Activated T-cell treated with anti-CD3 and anti-CD28 coated beads, Interleukin-2, amount 50 U/mL, for 1 hour (primary cell): ENCODE measurements at regions not wholly inside any gene's neighbourhood (a gene's known extent, or its start where the extent isn't known, plus 50 kb on each side); places are given as distances from the start of the nearest gene placed in this dataset.

Experiments
- DNase-seq: peaks from one replicate; pipeline ENCODE4 v3.0.0-alpha.2; 2020

GRCh38 chr5:155434267-155434666 lies 420.7 kb downstream of the KIF4B start:
- DNase-seq, result no peak

GRCh38 chr5:155434681-155435080 lies 421.1 kb downstream of the KIF4B start:
- no peak for DNase-seq

- no peak for DNase-seq
Observed at GRCh38 chr5:155441849-155442248, 428.3 kb downstream of the KIF4B start.

GRCh38 chr5:155451106-155451505 lies 437.6 kb downstream of the KIF4B start:
- DNase-seq, result no peak

DNA sequence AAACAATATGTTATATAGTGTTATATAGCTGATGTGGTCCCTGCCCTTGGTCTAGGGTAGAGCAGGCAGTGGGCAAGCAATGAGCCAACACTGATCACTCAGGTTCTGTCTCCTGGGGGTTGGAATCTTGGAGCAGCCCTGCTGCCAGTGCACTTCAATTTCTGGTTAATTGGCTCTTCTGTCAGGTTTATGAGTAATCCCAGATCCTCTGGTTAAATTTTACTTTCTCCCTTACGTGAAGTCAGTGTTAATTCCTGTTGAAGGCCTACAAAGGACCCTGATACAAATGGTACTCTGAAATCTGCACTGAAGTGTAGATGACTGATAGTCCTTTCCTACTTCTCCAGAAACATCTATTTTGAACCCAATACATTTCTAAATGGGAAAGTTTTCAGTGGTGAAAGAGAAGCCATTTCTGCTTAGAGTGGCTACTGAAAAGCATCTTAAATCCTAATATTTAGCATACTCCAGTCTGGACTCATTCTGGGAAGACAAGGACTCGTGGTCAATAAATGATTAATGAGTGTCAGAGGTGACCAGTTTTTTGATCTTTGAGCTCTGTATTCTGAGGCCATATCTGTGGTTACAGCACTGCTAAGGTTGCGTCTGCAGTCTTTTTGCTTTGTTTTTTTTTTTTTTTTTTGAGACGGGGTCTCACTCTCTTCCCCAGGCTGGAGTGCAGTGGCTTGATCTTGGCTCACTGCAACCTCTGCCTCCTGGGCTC lies 442.4 kb downstream of the KIF4B start:
- DNase-seq, result no peak

DNA sequence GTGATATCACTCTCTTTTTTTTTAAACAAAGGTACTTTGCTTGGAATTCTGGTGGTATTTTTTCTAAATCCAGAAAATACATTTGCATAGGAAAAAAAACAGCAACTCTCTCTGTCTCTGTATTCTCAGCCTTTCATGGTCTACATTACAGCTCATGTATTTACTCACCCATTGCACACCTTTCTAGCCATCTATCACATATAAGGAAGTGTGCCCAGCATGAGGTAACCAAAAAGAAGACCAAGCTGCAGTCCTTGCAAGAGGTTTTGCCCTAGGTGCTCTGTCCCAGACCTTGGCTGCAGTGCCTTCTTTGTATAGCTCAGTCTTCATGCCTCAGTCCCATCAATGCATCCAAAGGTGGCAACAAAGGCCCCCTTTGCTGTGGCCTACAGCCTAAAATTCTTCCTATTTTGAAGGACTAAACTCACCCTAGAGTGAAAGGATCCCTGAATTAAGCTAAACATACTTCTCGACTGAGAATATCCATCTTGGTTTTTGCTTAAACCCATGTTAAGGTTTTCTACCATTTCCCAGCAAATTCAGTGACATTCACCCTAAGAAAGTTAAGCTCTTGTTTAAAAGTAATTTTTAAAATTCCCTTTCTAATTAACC lies 446.4 kb downstream of the KIF4B start:
- no peak for DNase-seq

DNA sequence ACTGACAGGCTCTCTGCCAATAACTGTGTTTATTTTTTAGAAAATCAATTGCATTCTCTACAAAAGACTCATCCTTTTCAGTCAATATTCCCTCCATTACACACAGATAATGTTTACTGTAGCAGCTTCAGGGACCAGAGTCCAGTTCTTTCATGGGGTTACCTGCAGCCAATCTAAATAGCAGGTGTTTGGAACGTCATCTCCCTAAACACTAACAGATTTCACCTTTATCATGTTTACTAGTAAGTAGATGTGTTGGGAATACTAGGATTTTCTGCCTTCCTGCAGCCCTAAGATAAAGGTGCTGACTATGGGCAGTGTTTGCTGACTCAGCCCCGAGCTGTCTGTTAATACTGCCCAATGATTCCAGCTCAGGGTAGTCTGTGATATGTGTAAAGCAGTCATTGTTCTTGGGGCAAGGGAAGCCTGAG lies 447.0 kb downstream of the KIF4B start:
- DNase-seq, result no peak

DNA sequence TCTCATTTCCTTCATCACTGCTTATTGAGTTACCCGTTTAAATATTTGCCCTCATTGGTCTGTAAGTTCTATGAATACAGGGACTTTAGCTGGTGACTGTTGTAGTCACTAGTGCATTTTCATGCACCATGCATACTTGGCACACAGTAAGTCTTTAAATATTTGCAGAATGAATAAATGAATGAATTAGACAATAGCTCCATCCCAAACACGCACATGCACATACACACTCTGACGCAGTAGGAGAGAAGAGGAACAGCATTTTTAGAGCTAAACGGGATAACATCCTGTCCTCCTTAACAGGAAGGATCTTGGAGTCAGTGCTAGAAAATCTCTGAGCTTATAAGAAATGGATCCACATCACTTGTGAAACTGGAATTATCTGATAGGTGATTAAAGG lies 447.7 kb downstream of the KIF4B start:
- DNase-seq, result no peak

DNA sequence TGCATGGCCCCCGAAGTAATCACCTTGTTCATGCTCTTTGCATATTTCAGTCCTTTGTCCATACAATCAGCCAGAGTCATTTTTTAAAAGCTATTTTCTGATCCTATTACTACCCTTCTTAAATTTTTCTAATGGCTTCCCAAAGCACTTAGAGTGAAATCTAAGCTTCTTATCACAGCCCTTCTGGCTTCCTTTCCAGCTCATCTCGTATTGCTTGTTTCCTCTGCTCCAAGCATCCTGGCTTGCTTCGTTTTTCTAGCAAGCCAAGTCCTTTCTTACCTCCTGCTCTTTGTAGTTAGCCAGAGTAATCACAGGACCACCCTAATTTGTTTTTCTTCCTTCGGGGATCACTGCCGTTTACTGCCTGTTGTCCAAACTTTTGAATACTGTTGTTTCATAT lies 453.3 kb downstream of the KIF4B start:
- DNase-seq, result no peak

- no peak for DNase-seq
Observed at GRCh38 chr5:155471027-155471426, 457.5 kb downstream of the KIF4B start.

GRCh38 chr5:155472780-155473179 lies 459.2 kb downstream of the KIF4B start:
- DNase-seq, result no peak

DNA sequence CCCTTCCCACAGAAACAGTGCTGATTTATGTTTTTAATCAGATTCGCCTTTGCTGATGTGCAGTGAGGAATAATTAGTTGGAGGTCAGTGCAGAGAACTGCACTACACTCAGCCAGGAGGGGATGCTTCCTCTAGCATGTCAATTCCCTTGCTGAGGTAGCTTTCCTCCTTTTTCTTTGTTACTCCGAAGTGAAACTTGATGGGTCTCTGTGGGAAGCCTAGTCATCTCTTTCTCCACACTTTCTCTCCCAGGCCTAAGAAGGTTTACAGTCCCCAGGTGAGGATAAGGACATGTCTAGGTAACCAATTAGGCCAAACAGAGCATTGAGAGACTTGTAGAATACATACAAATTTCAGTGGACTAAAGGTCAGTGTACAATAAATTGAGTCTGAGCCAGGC lies 461.8 kb downstream of the KIF4B start:
- DNase-seq, result no peak

GRCh38 chr5:155480731-155481131 lies 467.2 kb downstream of the KIF4B start:
- no peak for DNase-seq

GRCh38 chr5:155481182-155481581 lies 467.6 kb downstream of the KIF4B start:
- no peak for DNase-seq

GRCh38 chr5:155482428-155482827 lies 468.9 kb downstream of the KIF4B start:
- DNase-seq, result no peak

GRCh38 chr5:155485386-155485785 lies 471.8 kb downstream of the KIF4B start:
- DNase-seq, result no peak

- no peak for DNase-seq
Observed at GRCh38 chr5:155489949-155490348, 476.4 kb downstream of the KIF4B start.

- DNase-seq, result no peak
Observed at GRCh38 chr5:155492191-155492590, 478.6 kb downstream of the KIF4B start.

DNA sequence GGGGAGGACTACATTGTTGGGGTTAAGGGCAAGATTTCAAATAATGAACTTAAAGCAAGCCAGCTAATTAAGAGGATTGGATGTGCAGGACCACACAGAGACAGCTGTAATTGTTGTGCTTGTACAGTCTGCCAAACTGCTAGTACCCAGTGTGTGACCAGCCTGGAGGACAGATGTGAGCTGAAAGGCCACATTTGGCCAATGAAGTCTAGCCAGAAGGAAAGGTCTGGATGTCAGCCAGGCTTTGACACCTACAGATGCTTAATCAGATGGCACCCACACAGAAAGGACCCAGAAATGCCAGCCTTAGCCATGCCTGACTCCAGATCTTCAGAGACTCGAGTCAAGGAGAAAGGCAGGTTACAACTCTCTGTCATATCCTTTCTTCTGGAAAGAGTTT lies 491.1 kb downstream of the KIF4B start:
- no peak for DNase-seq

- no peak for DNase-seq
Observed at GRCh38 chr5:155507363-155507762, 493.8 kb downstream of the KIF4B start.

DNA sequence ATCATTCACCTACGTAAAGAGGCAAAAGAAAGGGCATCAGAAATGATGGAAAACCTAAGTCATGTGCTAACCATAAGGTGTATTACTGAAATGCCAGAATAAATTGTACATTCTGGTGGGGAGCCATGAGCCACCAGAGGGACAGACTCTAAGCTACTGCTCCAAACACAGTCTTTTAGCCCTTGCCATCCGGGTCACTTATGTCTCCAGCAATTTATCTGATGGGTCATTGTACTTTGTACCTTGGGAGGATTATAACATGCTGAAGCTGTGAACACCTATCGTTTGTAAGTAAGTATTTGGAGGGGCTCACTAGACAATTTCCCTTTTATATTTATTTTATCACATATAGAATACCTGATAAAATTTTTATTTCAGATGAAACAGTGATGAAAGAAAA lies 495.1 kb downstream of the KIF4B start:
- DNase-seq, result no peak

GRCh38 chr5:155512329-155512728 lies 498.8 kb downstream of the KIF4B start:
- DNase-seq, result no peak

GRCh38 chr5:155514105-155514563 lies 500.6 kb downstream of the KIF4B start:
- no peak for DNase-seq

- no peak for DNase-seq
Observed at GRCh38 chr5:155522540-155522939, 509.0 kb downstream of the KIF4B start.

- DNase-seq, result no peak
Observed at GRCh38 chr5:155529362-155529761, 515.8 kb downstream of the KIF4B start.
